Astrocyte of the cerebellum (primary cell): ENCODE measurements at regions not wholly inside any gene's neighbourhood (a gene's known extent, or its start where the extent isn't known, plus 50 kb on each side); places are given as distances from the start of the nearest gene placed in this dataset.

Experiments
- DNase-seq: peaks from one replicate; pipeline ENCODE4 v3.0.0-alpha.2; 2011; ENCODE audit warnings: low read depth
- H3K4me3 ChIP-seq: 2 replicates; pipeline ENCODE4 v1.5.1; 2011; ENCODE audit warnings: mild to moderate bottlenecking, low read depth, low read length, moderate library complexity
- CTCF ChIP-seq: IDR thresholded peaks from 2 replicates; pipeline ENCODE4 v1.5.1; 2012; ENCODE audit warnings: low read length, low read depth, moderate library complexity, mild to moderate bottlenecking; ENCODE audit errors: missing control alignments
- in situ Hi-C: cut with HindIII; loops from 2 replicates; pipeline ENCODE4 v1.10.0; 2017; ENCODE audit warnings: low sequenced_read_pairs

GRCh38 chr13:91145571-91146205 is 201.8 kb upstream of the MIR17HG start:
- TF ChIP-seq CTCF = no peak
- in situ Hi-C loops = no loop called here
- H3K4me3 ChIP-seq = no peak overlapping the region
- no peak for DNase-seq

DNA sequence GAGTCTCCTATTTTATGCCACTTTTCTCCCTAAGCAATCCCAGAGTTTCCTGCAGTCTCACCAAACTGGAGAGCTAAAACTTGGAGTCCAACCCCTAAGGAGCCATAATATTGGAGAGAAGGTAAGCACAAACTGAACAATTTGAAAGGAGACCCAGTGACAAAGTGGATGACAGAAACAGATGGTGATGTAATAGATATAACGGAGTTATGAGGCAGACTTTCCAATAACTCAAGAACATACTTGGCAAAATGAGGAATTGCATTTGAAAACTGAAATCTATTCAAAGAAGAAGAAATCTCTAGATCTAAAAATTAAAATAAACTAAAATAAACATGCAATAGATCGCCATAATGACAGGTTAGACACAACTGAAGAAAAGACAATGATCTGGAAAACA is 200.9 kb upstream of the MIR17HG start:
- in situ Hi-C loops = no loop called here
- no peak for TF ChIP-seq CTCF
- DNase-seq = no peak
- H3K4me3 ChIP-seq = no peak overlapping the region

DNA sequence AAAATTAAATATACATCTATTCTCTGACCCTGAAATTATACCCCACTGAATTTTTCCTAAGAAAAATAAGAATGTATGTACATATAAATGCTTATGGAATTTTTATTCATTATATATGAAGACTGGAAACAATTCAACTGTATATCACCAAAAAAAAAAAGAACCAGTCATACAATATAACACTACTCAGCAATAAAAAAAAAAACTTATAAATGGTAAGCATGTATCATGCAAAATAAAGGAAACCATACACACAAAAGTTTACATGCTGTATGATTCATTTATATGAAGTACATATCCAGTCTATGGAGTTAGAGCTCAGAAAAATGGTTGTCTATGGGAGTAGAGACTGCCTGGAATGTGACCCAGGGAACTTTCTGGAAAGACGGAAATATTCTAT is 199.4 kb upstream of the MIR17HG start:
- in situ Hi-C loops = no loop called here
- no peak overlapping the region for H3K4me3 ChIP-seq
- no peak for TF ChIP-seq CTCF
- no peak for DNase-seq

DNA sequence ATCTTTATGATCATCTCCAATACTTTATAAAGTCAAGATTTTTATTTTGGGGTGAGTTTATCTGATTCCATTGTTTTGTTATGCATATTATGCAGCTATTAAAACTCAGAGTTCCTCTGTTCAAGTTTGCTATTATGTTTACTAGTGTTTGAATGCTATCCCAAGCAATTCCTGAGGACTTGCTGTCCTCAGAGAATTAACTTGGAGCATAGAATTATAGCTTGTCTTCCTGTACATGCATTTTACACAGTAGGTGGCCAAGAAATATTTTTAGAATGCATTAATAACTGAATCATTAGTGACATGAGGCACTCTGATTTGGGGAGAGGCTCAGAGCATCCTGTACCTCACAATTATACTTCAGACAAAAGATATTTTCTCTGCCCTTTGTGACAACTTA is 195.6 kb upstream of the MIR17HG start:
- no peak for DNase-seq
- in situ Hi-C loops = no loop called here
- TF ChIP-seq CTCF = no peak
- H3K4me3 ChIP-seq = no peak overlapping the region

- peak; percentile 33 for DNase-seq
- no peak for TF ChIP-seq CTCF
- no peak overlapping the region for H3K4me3 ChIP-seq
- in situ Hi-C loops = no loop called here
These were observed 194.1 kb upstream of the MIR17HG start for GRCh38 chr13:91153372-91153771.

GRCh38 chr13:91154558-91155353 is 192.7 kb upstream of the MIR17HG start:
- DNase-seq = no peak
- in situ Hi-C loops = no loop called here
- H3K4me3 ChIP-seq = no peak overlapping the region
- TF ChIP-seq CTCF = no peak
